C4-2B (cell line): ENCODE measurements at regions not wholly inside any gene's neighbourhood (a gene's known extent, or its start where the extent isn't known, plus 50 kb on each side); places are given as distances from the start of the nearest gene placed in this dataset.

ENCODE experiments used
- CTCF ChIP-seq: fragments of 450-650 bp; conservative IDR thresholded peaks from 2 replicates; pipeline ENCODE4 v1.5.1; 2017; ENCODE audit warnings: mild to moderate bottlenecking
- ZFX ChIP-seq: fragments of 450-650 bp; IDR thresholded peaks from 2 replicates; pipeline ENCODE4 v1.6.1; 2017

DNA sequence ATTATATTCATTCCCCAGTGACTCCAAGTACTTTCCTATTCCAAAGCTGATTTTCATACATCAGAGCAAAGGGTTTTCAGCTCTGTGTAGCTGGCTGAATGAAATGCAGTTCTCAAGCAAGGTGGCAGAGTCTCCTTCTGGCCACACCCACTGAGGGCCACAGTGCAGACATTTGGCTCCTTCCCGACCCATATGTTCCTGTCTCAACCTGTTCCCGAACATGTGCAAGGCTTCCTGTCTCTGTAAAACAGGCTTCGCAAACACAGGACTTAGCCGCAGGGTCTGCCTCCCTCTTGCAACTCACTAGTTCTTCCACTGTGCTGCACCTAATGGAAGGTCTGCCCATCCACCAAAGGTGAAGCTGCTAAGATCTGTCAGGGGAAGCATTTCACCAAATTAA, 249.2 kb downstream of the MID1IP1 start:
- TF ChIP-seq CTCF (no peak), ZFX (no peak)
